ENCODE measurements at regions not wholly inside any gene's neighbourhood (a gene's known extent, or its start where the extent isn't known, plus 50 kb on each side); places are given as distances from the start of the nearest gene placed in this dataset.

DNA sequence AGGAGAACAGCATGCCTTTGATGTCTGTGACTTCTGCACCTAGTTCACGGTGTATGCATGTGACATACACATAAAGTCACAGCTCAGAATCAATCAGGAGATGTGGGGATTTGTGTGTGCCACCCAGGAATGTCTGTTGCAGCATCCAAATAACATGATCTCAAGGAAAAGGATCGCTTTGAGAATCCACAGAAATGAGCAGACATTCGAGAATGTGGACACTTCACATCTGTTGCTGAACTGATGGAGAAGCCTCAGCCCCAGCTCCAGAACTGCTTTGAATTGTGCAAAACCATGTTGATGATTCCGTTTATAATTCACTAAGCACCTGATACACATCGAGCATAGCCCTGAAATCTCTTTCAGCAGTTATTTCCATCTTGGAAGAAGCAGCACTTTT, 208.6 kb downstream of the CMPK2 start:
- no peak overlapping the region for H3K27ac ChIP-seq
- H3K4me1 ChIP-seq: no peaks in the 10 kb centered on the region
- no peak overlapping the region for H3K4me3 ChIP-seq
- H3K9me3 ChIP-seq: no peaks in the 10 kb centered on the region
- TF ChIP-seq, protein P1, sequence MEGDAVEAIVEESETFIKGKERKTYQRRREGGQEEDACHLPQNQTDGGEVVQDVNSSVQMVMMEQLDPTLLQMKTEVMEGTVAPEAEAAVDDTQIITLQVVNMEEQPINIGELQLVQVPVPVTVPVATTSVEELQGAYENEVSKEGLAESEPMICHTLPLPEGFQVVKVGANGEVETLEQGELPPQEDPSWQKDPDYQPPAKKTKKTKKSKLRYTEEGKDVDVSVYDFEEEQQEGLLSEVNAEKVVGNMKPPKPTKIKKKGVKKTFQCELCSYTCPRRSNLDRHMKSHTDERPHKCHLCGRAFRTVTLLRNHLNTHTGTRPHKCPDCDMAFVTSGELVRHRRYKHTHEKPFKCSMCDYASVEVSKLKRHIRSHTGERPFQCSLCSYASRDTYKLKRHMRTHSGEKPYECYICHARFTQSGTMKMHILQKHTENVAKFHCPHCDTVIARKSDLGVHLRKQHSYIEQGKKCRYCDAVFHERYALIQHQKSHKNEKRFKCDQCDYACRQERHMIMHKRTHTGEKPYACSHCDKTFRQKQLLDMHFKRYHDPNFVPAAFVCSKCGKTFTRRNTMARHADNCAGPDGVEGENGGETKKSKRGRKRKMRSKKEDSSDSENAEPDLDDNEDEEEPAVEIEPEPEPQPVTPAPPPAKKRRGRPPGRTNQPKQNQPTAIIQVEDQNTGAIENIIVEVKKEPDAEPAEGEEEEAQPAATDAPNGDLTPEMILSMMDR (IDR thresholded peaks at IDR 0.05): no peak
- no peak for DNase-seq (ENCODE audit: low spot score in 2 of 2)
- intact Hi-C loops (cut with DNase I): no loop called here
- no peaks in the 10 kb centered on the region for H3K36me3 ChIP-seq
- no peaks in the 10 kb centered on the region for H3K27me3 ChIP-seq

DNA sequence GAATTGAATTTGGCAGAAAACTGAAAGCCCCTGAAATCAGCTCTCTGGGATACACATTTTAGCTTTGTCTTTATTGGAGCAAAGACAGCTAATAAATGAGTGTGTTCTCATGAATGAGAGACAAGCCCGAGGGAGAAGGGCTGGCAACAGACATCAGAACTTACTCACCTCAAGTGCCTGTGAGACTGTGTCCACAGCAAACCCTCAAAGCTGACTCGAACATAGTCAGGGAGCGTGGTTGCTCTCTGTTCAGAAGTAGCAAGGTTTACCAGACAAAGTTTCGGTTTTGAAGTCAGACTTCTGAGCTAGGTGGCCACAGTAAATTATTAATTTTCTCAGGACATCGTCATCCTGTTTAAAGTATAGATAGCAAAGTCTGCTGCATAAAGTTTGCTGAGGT, 207.9 kb downstream of the CMPK2 start:
- TF ChIP-seq, protein P1 (IDR thresholded peaks at IDR 0.05): no peak

DNA sequence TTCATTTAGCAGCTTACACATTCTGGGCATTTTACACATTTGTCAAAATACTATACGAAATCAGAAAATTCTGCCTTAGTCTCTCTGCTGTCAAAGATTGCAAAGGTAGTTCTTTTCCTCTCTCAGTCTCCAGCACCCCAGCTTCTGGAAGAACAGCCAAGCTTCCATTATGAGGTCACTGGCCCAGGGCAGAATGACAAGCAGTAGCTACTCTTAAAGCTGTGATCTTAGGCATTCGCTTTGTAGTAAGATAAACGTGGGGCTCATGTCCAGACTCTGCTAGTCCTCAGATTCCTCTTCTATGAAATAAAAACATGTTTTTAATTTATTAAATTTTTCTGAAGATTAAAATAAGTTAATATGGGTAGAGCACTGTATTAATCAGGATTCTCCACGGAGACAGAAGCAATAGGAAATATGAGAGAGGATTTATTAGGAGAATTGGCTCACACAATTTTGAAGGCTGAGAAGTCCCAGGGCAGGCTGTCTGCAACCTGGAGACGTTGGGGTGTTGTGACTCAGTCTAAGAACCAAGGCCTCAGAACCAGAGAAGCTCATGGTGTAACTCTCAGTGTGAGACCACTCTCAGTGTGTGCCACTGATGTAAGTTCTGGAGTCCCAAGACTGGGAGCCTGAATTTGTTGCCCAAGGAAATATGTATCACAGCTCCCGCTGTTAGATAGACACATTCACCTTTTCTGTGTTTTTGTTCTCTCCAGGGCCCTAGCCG, 201.2 kb downstream of the CMPK2 start:
- intact Hi-C loops (cut with DNase I): no loop called here
- TF ChIP-seq, protein P1 (IDR thresholded peaks at IDR 0.05): no peak
- H3K9me3 ChIP-seq: no peaks in the 10 kb centered on the region
- H3K27me3 ChIP-seq: no peaks in the 10 kb centered on the region
- H3K4me3 ChIP-seq: no peak overlapping the region
- no peaks in the 10 kb centered on the region for H3K4me1 ChIP-seq
- no peak for DNase-seq (ENCODE audit: low spot score in 2 of 2)
- H3K36me3 ChIP-seq: no peaks in the 10 kb centered on the region
- H3K27ac ChIP-seq: no peak overlapping the region

More for the DNA sequence above, 207.9 kb downstream of the CMPK2 start:
- Histone ChIP-seq H3K4me3 (no peak overlapping the region), H3K4me1 (no peaks in the 10 kb centered on the region), H3K27me3 (no peaks in the 10 kb centered on the region), H3K27ac (no peak overlapping the region), H3K36me3 (no peaks in the 10 kb centered on the region), H3K9me3 (no peaks in the 10 kb centered on the region)
- no peak for DNase-seq (ENCODE audit: low spot score in 2 of 2)
- intact Hi-C loops (cut with DNase I): no loop called here

DNA sequence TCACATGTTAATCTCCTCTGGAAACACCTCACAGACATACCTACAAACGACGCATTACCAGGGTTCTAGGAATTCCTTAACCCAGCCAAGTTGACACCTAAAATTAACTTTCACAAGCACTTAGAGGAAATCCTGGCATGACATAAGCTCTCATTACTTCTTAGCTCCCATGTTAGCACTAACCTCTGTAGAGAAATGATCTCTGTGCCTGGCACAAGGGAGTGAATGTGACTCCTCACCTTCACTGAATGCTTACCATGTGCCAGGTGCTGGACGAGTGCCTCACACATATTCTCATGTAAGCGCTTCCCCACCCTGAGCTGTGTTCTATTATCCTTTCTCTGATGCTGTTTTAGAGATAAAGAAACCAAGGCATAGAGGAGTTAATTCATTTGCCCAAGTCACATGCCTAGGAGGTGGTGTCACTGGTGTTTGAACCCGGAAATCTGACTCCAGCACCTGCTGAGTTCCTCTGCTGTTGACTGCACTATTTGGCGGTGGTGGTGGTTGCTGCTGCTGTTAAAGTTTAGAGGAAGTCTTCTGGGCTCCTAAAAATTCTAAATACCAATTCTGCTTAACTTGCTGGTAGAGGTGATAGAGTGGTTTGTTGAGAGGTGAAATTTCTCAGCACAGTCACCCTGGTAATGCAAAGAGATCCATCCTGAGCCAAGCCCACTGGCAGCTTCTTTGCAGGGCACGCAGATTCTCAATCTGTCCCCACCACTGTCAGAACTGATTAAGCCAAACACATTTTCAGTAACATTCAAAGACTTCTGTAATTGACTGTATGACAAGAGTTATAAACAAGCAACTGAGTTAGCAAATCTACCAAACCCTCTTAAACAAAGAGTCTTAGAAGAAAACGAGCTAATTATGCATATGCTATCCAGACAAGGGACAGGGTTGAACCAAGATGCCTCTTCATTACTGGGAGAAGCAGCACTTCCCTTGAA, 200.3 kb downstream of the CMPK2 start:
- TF ChIP-seq, protein P1 (IDR thresholded peaks at IDR 0.05): no peak
- H3K9me3 ChIP-seq: no peaks in the 10 kb centered on the region
- H3K27me3 ChIP-seq: no peaks in the 10 kb centered on the region

DNA sequence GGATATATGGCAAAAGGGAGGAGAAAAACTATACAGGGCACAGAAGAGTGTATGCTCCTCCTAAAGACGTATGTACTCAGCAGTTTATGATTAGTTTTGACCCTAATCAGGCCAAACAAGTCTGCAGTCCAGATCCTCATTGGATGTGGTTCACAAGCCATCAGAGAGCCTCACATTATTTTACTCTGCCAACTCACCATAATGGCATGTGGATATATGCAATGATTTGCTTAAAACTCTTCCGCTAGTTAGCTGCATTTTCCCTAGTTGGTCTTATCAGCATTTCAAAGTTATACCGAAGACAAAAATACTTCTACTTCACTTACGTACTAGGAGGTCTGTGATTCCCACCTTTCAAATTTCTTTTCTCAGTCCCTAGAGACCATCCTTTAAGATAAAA, 198.4 kb downstream of the CMPK2 start:
- no peak for DNase-seq (ENCODE audit: low spot score in 2 of 2)
- H3K27me3 ChIP-seq: no peaks in the 10 kb centered on the region
- intact Hi-C loops (cut with DNase I): no loop called here
- TF ChIP-seq, protein P1 (IDR thresholded peaks at IDR 0.05): no peak
- H3K27ac ChIP-seq: no peak overlapping the region
- H3K36me3 ChIP-seq: no peaks in the 10 kb centered on the region
- H3K4me1 ChIP-seq: no peaks in the 10 kb centered on the region
- no peak overlapping the region for H3K4me3 ChIP-seq
- no peaks in the 10 kb centered on the region for H3K9me3 ChIP-seq

More for the DNA sequence above, 200.3 kb downstream of the CMPK2 start:
- Histone ChIP-seq H3K4me1 (no peaks in the 10 kb centered on the region), H3K36me3 (no peaks in the 10 kb centered on the region), H3K27ac (no peak overlapping the region), H3K4me3 (no peak overlapping the region)
- DNase-seq (ENCODE audit: low spot score in 2 of 2): no peak
- intact Hi-C loops (cut with DNase I): no loop called here
